ACC112 (cell line): ENCODE measurements at regions not wholly inside any gene's neighbourhood (a gene's known extent, or its start where the extent isn't known, plus 50 kb on each side); places are given as distances from the start of the nearest gene placed in this dataset.

Experiments
- H2AFZ ChIP-seq: fragments of 200-600 bp; sonication (generic); one replicate; pipeline ENCODE4 v1.6.0; 2017; ENCODE audit warnings: antibody characterized with exemption, low read length; ENCODE audit not compliant: unreplicated experiment
- H3K27ac ChIP-seq: fragments of 200-600 bp; sonication (generic); 2 replicates; pipeline ENCODE4 v1.5.1; 2014; ENCODE audit warnings: low read depth, mild to moderate bottlenecking, antibody characterized with exemption, low read length, moderate library complexity
- H3K27me3 ChIP-seq: fragments of 200-600 bp; sonication (generic); 2 replicates; pipeline ENCODE4 v1.6.1; 2014; ENCODE audit warnings: mild to moderate bottlenecking, antibody characterized with exemption, low read length, moderate library complexity, mixed read lengths; ENCODE audit not compliant: insufficient read depth
- H3K36me3 ChIP-seq: fragments of 200-600 bp; sonication (generic); 2 replicates; pipeline ENCODE4 v1.6.1; 2016; ENCODE audit warnings: mild to moderate bottlenecking, antibody characterized with exemption, low read length, moderate library complexity, mixed read lengths; ENCODE audit not compliant: insufficient read depth
- H3K4me1 ChIP-seq: fragments of 200-600 bp; sonication (generic); one replicate; pipeline ENCODE4 v1.6.1; 2016; ENCODE audit warnings: low read length, mixed read lengths; ENCODE audit not compliant: insufficient read depth, unreplicated experiment, control insufficient read depth
- H3K4me3 ChIP-seq: fragments of 200-600 bp; sonication (generic); 2 replicates; pipeline ENCODE4 v1.5.1; 2014; ENCODE audit warnings: mild to moderate bottlenecking, low read depth, low read length
- H3K79me2 ChIP-seq: fragments of 200-600 bp; sonication (generic); one replicate; pipeline ENCODE4 v1.6.0; 2016; ENCODE audit warnings: low read length; ENCODE audit not compliant: control insufficient read depth, unreplicated experiment, insufficient read depth

- Histone ChIP-seq H3K79me2 (no peaks in the 10 kb centered on the region), H3K4me3 (no peak overlapping the region), H3K27ac (no peak overlapping the region), H2AFZ (no peak overlapping the region), H3K27me3 (no peaks in the 10 kb centered on the region), H3K4me1 (no peaks in the 10 kb centered on the region), H3K36me3 (no peaks in the 10 kb centered on the region)
Measured at GRCh38 chr20:58091810-58092209, 136.6 kb downstream of the ANKRD60 start.

GRCh38 chr20:58090161-58090560, 138.3 kb downstream of the ANKRD60 start:
- Histone ChIP-seq H3K4me1 (no peaks in the 10 kb centered on the region), H3K79me2 (no peaks in the 10 kb centered on the region), H3K4me3 (no peak overlapping the region), H3K27me3 (no peaks in the 10 kb centered on the region), H3K27ac (no peak overlapping the region), H3K36me3 (no peaks in the 10 kb centered on the region), H2AFZ (no peak overlapping the region)

- Histone ChIP-seq H2AFZ (no peak overlapping the region), H3K27me3 (no peaks in the 10 kb centered on the region), H3K36me3 (no peaks in the 10 kb centered on the region), H3K27ac (no peak overlapping the region), H3K79me2 (no peaks in the 10 kb centered on the region), H3K4me1 (no peaks in the 10 kb centered on the region), H3K4me3 (no peak overlapping the region)
Measured at GRCh38 chr20:58088625-58089024, 139.8 kb downstream of the ANKRD60 start.

DNA sequence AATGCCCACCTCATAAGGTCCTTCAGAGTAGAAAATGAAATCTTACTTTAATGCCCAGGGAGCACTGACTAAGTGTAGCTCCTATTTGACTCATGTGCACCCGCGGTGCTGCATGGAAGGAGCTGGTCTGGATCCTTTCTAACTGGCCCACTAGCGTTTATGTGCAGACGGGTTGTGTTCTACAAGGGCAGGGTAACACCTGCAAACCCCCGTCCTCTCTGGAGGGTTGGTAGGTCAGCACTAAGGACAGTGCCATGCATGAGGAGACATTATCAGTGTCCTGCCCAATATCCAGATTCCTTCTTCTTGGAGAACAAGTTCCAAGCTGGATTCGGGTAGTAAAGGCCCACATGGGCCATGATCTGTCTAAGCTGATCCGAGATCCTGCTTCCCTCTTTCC, 140.3 kb downstream of the ANKRD60 start:
- H3K4me1 ChIP-seq, result no peaks in the 10 kb centered on the region
- H2AFZ ChIP-seq, result no peak overlapping the region
- H3K27ac ChIP-seq, result no peak overlapping the region
- no peaks in the 10 kb centered on the region for H3K27me3 ChIP-seq
- H3K4me3 ChIP-seq, result no peak overlapping the region
- H3K36me3 ChIP-seq, result no peaks in the 10 kb centered on the region
- H3K79me2 ChIP-seq, result no peaks in the 10 kb centered on the region

DNA sequence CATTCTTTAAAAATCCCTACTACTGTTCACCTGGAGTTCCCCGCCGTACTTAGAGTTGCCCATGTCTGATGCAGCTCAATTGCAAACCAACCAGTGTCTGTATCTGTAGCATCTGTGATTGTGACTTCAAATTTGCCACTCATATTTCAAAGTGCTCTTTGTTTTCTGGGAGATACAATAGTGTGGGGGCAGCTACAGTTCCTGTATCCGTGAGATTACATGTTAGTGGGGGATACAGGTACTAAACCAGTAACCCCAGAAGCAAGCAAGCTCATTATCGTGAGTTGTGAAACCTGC, 140.9 kb downstream of the ANKRD60 start:
- Histone ChIP-seq H3K4me1 (no peaks in the 10 kb centered on the region), H2AFZ (no peak overlapping the region), H3K79me2 (no peaks in the 10 kb centered on the region), H3K4me3 (no peak overlapping the region), H3K27me3 (no peaks in the 10 kb centered on the region), H3K27ac (no peak overlapping the region), H3K36me3 (no peaks in the 10 kb centered on the region)

DNA sequence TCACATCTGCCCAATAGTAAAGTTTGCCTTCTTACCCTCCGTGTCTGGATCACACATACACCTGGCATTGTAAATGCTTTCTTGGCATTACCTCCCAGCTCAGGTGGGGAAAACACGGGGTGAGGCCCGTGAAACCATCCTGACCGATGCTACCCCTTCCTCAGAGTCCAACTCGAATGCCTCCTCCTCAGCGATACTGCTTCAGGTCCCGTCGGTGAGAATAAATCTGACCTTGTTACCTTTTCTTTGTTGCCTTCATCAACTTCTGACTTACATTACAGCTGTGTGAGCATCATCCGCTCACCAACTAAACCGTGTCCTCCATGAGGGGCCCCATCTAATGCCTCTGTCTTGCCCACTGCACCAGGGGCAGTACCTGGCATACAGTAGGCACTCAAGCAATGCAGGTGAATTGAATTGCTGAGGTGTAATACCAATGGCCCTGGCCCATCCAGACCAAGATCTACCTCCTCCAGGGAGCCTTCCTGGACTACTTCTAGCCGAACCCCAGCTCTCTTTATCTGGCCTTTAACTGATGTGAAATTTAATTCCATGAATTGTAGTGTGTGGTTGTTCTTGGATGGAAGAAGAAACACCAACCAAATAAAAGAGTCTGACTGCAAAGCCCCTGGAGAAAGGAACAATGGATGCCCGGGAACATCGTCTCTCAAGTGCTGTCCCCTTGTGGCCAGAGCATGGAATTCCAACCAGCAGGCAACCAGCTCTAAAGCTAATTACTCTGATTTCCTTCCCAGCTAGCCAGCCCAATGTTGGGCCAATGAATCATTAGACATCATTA, 141.5 kb downstream of the ANKRD60 start:
- Histone ChIP-seq H3K4me1 (no peaks in the 10 kb centered on the region), H3K27me3 (no peaks in the 10 kb centered on the region), H3K79me2 (no peaks in the 10 kb centered on the region), H3K4me3 (no peak overlapping the region), H3K36me3 (no peaks in the 10 kb centered on the region), H2AFZ (no peak overlapping the region), H3K27ac (no peak overlapping the region)

GRCh38 chr20:58084966-58085365, 143.5 kb downstream of the ANKRD60 start:
- no peaks in the 10 kb centered on the region for H3K79me2 ChIP-seq
- no peak overlapping the region for H2AFZ ChIP-seq
- H3K27me3 ChIP-seq, result no peaks in the 10 kb centered on the region
- no peaks in the 10 kb centered on the region for H3K36me3 ChIP-seq
- no peaks in the 10 kb centered on the region for H3K4me1 ChIP-seq
- H3K27ac ChIP-seq, result no peak overlapping the region
- no peak overlapping the region for H3K4me3 ChIP-seq

DNA sequence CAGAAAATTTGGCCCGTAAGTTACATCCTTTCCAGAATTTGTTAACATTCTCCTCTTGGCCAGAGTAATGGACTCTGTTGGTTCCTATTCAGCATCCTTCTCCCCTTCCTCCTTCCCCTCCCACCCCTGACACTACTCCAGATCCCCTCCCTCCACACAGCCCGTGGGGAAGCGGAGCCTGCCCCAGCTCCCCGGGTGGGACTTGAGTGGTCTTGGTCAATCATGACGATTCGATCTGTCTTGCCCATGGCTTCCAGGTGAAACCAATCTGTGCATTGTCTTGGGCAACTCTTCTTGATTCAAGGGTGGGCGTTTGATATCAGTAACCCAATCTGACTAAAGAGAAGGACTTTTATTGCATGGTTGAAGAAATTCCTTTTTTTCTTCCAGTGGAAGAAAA, 143.9 kb downstream of the ANKRD60 start:
- H3K36me3 ChIP-seq, result no peaks in the 10 kb centered on the region
- H3K27ac ChIP-seq, result no peak overlapping the region
- H3K79me2 ChIP-seq, result no peaks in the 10 kb centered on the region
- no peak overlapping the region for H2AFZ ChIP-seq
- no peaks in the 10 kb centered on the region for H3K4me1 ChIP-seq
- H3K27me3 ChIP-seq, result no peaks in the 10 kb centered on the region
- H3K4me3 ChIP-seq, result no peak overlapping the region

DNA sequence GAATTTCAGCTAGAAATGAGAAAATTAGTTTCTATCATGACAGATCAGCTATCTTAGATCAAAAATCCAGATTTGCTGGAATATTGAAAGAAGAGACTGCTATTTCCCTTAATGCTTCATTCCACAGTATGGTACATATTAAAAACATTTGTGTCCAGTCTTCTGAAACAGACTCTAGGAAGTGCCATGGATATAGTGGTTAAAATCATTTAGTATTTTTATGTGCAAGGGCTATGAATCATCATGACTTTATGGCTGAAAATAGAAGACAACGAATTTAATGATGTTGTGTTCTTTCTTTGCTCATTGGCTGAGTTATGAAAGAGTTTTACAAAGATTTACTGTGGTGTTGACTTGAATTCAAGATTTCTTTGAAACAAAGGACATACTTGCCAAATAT, 146.6 kb downstream of the ANKRD60 start:
- H3K36me3 ChIP-seq, result no peaks in the 10 kb centered on the region
- no peak overlapping the region for H3K27ac ChIP-seq
- no peak overlapping the region for H3K4me3 ChIP-seq
- no peak overlapping the region for H2AFZ ChIP-seq
- H3K79me2 ChIP-seq, result no peaks in the 10 kb centered on the region
- no peaks in the 10 kb centered on the region for H3K4me1 ChIP-seq
- H3K27me3 ChIP-seq, result no peaks in the 10 kb centered on the region

GRCh38 chr20:58078741-58079522, 149.5 kb downstream of the ANKRD60 start:
- peaks cover 4% of the 10 kb centered on the region for H3K4me1 ChIP-seq
- H3K4me3 ChIP-seq, result no peak overlapping the region
- no peaks in the 10 kb centered on the region for H3K79me2 ChIP-seq
- no peak overlapping the region for H2AFZ ChIP-seq
- no peaks in the 10 kb centered on the region for H3K36me3 ChIP-seq
- no peaks in the 10 kb centered on the region for H3K27me3 ChIP-seq
- H3K27ac ChIP-seq, result no peak overlapping the region

DNA sequence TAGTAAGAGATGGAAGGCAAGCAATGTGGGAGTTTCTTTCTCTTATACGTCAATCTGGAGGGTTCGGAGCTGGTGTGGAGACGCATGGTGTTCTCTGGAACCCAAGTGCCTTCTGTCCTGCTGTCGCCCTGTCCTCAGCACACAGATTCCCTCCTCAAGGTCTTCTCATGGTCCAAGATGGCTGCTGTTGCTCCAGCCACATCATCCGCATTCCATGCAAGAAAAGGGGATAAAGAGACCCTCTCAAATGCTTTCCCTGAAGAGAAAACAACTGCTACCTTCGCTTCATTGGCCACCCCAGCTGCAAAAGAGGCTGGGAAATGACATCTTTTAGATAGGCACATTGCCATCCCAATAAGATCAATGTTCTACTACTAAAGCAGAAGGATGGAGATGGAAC, 151.2 kb downstream of the ANKRD60 start:
- Histone ChIP-seq H3K4me1 (peaks cover 4% of the 10 kb centered on the region), H3K27ac (no peak overlapping the region), H3K79me2 (no peaks in the 10 kb centered on the region), H3K27me3 (no peaks in the 10 kb centered on the region), H3K36me3 (no peaks in the 10 kb centered on the region), H2AFZ (no peak overlapping the region), H3K4me3 (no peak overlapping the region)
